Mesodermal cell (in vitro differentiated cells): ENCODE measurements at regions not wholly inside any gene's neighbourhood (a gene's known extent, or its start where the extent isn't known, plus 50 kb on each side); places are given as distances from the start of the nearest gene placed in this dataset.

Experiments
- H3K27ac ChIP-seq: 2 replicates; pipeline ENCODE4 v1.7.0; 2013; ENCODE audit warnings: mild to moderate bottlenecking, low read depth, low read length, moderate library complexity; ENCODE audit not compliant: severe bottlenecking
- H3K36me3 ChIP-seq: 2 replicates; pipeline ENCODE4 v1.7.1; 2013; ENCODE audit warnings: mild to moderate bottlenecking, low read length, moderate library complexity; ENCODE audit not compliant: control insufficient read depth, insufficient read depth
- H3K4me1 ChIP-seq: one replicate; pipeline ENCODE4 v1.7.1; 2013; ENCODE audit warnings: mild to moderate bottlenecking, low read length; ENCODE audit not compliant: insufficient read depth, control insufficient read depth, poor library complexity, severe bottlenecking
- H3K4me3 ChIP-seq: 2 replicates; pipeline ENCODE4 v1.7.0; 2013; ENCODE audit warnings: low read length, control low read depth, mild to moderate bottlenecking; ENCODE audit not compliant: insufficient read depth, poor library complexity, severe bottlenecking; ENCODE audit errors: extremely low read depth
- H3K9me3 ChIP-seq: 2 replicates; pipeline ENCODE4 v1.7.1; 2013; ENCODE audit warnings: mild to moderate bottlenecking, low read length, moderate library complexity; ENCODE audit not compliant: control insufficient read depth
- WGBS, 2 experiments: methylation state at CpG; one replicate each; pipeline ENCODE4 v1.1.5; 2013; ENCODE audit warnings: missing lambda C conversion rate in 2 of 2; ENCODE audit not compliant: insufficient coverage in 2 of 2; 5-methylcytosine and 5-hydroxymethylcytosine counted together

- peaks cover 14% of the 10 kb centered on the region for H3K9me3 ChIP-seq
- WGBS, 2 experiments = 63 to 78% methylated on average over 2 to 3 of the region's 5 CpGs
- no peak overlapping the region for H3K27ac ChIP-seq
- H3K4me3 ChIP-seq = no peak overlapping the region
- H3K36me3 ChIP-seq = no peaks in the 10 kb centered on the region
- no peaks in the 10 kb centered on the region for H3K4me1 ChIP-seq
Observed at GRCh38 chr18:72100465-72101004, 443.6 kb downstream of the CBLN2 start.

DNA sequence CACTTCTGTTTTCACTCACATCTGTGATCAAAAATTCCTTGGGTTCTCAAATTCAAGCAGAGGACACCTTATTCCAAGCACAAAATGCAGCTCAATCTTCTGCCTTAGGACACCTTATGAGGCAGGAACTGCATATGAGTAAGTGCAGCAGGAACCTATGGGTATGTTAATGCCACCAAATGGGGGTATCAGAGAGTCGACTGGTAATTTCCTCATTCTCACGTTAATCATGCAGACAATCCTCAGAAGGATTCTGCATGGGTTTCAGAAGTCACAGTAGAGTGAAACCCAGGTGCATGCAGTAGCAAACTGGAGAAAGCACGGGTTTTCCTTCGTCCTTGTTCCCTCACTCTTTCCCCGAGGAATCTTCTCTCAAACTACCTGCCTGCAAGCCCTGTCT lies 452.8 kb downstream of the CBLN2 start:
- no peaks in the 10 kb centered on the region for H3K36me3 ChIP-seq
- WGBS, 2 experiments = 48 to 72% methylated on average over 2 to 4 of the region's 5 CpGs

DNA sequence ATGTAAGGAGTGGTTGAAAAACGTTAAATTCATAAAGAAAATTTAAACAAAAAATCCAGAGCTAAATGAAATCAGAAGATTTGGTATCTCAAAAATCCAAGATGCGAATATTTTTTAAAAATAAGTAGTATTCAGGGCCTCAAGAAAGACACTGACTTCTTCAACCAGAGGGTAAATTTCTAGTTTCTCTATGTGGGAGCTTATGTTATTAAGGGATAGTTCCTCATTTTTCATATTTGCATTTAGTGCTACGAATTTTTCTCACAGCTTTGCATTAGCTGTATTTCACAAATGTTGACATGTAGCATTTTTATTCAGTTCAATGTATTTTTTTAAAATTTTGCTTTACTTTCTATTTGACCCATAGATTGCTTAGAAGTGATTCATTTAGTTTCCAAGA lies 454.7 kb downstream of the CBLN2 start:
- Histone ChIP-seq H3K36me3 (no peaks in the 10 kb centered on the region), H3K9me3 (peaks cover 9% of the 10 kb centered on the region), H3K4me3 (no peak overlapping the region), H3K27ac (no peak overlapping the region), H3K4me1 (no peaks in the 10 kb centered on the region)
- no CpG with 5 or more reads among the region's 3 CpGs for WGBS, 2 experiments

More for the DNA sequence above, 452.8 kb downstream of the CBLN2 start:
- Histone ChIP-seq H3K9me3 (peaks cover 5% of the 10 kb centered on the region), H3K27ac (no peak overlapping the region), H3K4me1 (no peaks in the 10 kb centered on the region), H3K4me3 (no peak overlapping the region)

GRCh38 chr18:72086421-72086820 lies 457.7 kb downstream of the CBLN2 start:
- H3K4me3 ChIP-seq = no peak overlapping the region
- H3K27ac ChIP-seq = no peak overlapping the region
- 46 to 51% methylated on average over 4 of the region's 4 CpGs for WGBS, 2 experiments
- H3K4me1 ChIP-seq = no peaks in the 10 kb centered on the region
- H3K36me3 ChIP-seq = no peaks in the 10 kb centered on the region
- peaks cover 13% of the 10 kb centered on the region for H3K9me3 ChIP-seq

DNA sequence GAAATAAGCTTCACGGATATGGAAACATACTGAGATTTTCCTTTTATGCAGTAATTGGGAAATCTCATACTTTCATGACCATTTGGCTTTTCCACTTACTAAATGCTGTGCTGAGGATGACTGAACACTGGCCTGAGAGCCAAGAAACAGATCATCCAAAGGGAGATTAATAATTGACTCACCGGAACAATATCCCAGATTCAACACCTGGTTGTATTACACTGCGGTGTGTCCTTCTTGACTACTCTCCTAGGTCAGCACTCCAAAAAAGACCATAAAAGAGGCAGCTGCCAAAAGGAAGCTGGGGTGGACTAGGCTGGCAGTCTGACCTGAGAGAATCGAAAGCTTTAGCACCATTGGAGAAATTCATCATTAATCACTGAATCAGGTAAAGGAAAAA lies 469.1 kb downstream of the CBLN2 start:
- Histone ChIP-seq H3K9me3 (peaks cover 9% of the 10 kb centered on the region), H3K36me3 (no peaks in the 10 kb centered on the region), H3K4me1 (no peaks in the 10 kb centered on the region), H3K4me3 (no peak overlapping the region), H3K27ac (no peak overlapping the region)
- 83 to 100% methylated on average over 2 of the region's 4 CpGs for WGBS, 2 experiments

DNA sequence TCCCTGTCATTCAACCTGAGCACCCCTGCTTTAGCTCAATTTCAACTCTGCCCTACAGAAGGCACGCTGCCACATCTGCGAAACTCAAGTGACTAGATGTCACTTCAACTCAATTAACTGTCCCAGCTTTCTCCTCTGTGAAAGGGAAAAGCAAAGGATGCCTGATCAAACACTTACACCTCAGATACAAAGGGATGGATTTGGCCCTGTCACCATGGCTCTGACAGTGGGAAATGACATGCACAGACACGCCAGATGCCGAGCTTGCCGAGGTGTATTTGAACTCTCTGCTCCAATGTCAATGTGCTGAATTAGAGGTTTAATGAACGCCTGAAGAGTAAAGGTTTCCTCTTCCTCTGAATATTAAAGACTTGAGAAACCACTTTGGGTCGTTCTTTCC lies 481.1 kb downstream of the CBLN2 start:
- Histone ChIP-seq H3K27ac (no peak overlapping the region), H3K36me3 (no peaks in the 10 kb centered on the region), H3K4me1 (no peaks in the 10 kb centered on the region), H3K9me3 (peaks cover 4% of the 10 kb centered on the region), H3K4me3 (no peak overlapping the region)
- 82 to 85% methylated on average over 3 to 5 of the region's 7 CpGs for WGBS, 2 experiments

DNA sequence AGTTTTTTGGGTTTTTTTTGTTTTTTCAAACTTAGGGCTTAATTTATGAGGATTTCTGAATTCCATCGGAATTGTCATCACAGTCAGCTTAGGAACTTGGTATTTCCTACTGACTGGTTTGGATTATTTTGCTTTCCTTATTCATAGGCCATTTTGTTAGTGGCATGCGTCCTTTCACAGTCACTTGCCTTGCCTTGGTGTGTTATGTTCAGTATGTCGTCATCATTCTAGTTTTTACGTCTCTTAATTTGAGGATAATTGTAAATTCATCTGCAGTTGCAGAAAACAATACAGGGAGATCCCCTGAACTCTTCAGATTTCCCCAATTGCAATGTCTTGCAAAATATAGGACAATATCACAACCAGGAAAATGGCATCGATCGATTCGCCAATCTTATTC lies 485.3 kb downstream of the CBLN2 start:
- Histone ChIP-seq H3K9me3 (peaks cover 7% of the 10 kb centered on the region), H3K4me1 (no peaks in the 10 kb centered on the region), H3K36me3 (no peaks in the 10 kb centered on the region), H3K27ac (no peak overlapping the region), H3K4me3 (no peak overlapping the region)
- 79 to 91% methylated on average over 3 to 4 of the region's 7 CpGs for WGBS, 2 experiments

DNA sequence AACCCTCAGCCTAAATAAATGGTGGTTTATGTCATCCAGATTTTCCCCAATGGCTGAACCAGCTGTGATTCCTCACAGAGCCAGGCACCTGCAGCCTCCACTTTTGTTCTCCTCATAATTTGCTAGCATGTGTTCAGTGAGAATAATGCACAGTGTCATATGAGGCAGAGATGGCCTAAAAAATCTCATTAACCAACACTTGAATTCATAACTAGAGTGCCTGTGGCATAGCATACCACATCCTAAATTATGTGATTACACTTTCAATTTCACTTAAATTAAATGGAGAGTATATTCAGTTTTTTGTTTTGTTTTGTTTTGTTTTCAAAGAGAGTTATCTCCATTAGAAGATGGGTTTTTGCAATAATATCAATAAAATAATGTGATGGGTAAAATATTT lies 488.0 kb downstream of the CBLN2 start:
- Histone ChIP-seq H3K4me3 (no peak overlapping the region), H3K4me1 (no peaks in the 10 kb centered on the region), H3K27ac (no peak overlapping the region), H3K9me3 (peaks cover 6% of the 10 kb centered on the region), H3K36me3 (no peaks in the 10 kb centered on the region)

- Histone ChIP-seq H3K36me3 (no peaks in the 10 kb centered on the region), H3K9me3 (peaks cover 11% of the 10 kb centered on the region), H3K27ac (no peak overlapping the region), H3K4me1 (no peaks in the 10 kb centered on the region), H3K4me3 (no peak overlapping the region)
- WGBS, 2 experiments = 83% methylated on average over 1 of the region's 7 CpGs; no CpG with 5 or more reads in 1 of the 2 experiments
Observed at GRCh38 chr18:72041313-72042032, 502.7 kb downstream of the CBLN2 start.

DNA sequence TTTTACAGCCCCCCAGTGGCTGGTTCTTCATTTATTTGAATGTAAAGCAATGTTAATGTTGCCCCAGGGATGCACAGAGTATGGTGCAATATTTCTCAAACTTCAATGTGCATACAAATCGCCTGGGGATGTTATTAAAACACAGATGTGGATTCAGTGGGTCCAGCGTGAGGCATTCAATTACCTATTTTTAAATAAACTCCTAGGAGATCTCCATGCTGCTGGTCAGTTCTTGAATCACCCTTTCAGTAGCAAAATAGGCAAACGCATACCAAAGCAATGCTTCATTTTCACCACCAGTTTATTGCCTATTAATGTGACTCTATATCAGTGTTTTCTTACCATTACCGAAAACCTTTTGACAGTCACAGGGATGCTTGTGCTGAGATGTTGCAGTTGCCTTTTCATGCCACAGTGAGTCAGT lies 530.7 kb downstream of the CBLN2 start:
- 75 to 77% methylated on average over 3 to 4 of the region's 4 CpGs for WGBS, 2 experiments
- H3K4me3 ChIP-seq = no peak overlapping the region
- no peaks in the 10 kb centered on the region for H3K4me1 ChIP-seq
- no peaks in the 10 kb centered on the region for H3K36me3 ChIP-seq
- no peak overlapping the region for H3K27ac ChIP-seq
- peaks cover 24% of the 10 kb centered on the region for H3K9me3 ChIP-seq

GRCh38 chr18:71998547-71999097 lies 545.5 kb downstream of the CBLN2 start:
- Histone ChIP-seq H3K9me3 (peaks cover 7% of the 10 kb centered on the region), H3K27ac (no peak overlapping the region), H3K4me1 (no peaks in the 10 kb centered on the region), H3K36me3 (no peaks in the 10 kb centered on the region), H3K4me3 (no peak overlapping the region)
- WGBS, 2 experiments = 59 to 66% methylated on average over 4 of the region's 4 CpGs
